Kidney epithelial cell (primary cell): ENCODE measurements at regions not wholly inside any gene's neighbourhood (a gene's known extent, or its start where the extent isn't known, plus 50 kb on each side); places are given as distances from the start of the nearest gene placed in this dataset.

ENCODE experiments used
- DNase-seq: peaks from one replicate; pipeline ENCODE4 v3.0.0-alpha.2; 2010; ENCODE audit warnings: low read depth
- H3K27me3 ChIP-seq: 2 replicates; pipeline ENCODE4 v1.6.0; 2011; ENCODE audit warnings: low read length; ENCODE audit not compliant: control insufficient read depth, insufficient read depth
- H3K36me3 ChIP-seq: 2 replicates; pipeline ENCODE4 v1.5.1; 2011; ENCODE audit warnings: low read length; ENCODE audit not compliant: control insufficient read depth, insufficient read depth
- H3K4me3 ChIP-seq: 2 replicates; pipeline ENCODE4 v1.5.1; 2011; ENCODE audit warnings: low read depth, mild to moderate bottlenecking, control low read depth, low read length
- CTCF ChIP-seq: IDR thresholded peaks from 2 replicates; pipeline ENCODE4 v1.5.1; 2011; ENCODE audit warnings: mild to moderate bottlenecking, moderate library complexity, low read length, control low read depth, inconsistent platforms; ENCODE audit not compliant: insufficient read depth, poor library complexity, severe bottlenecking

- no peak overlapping the region for H3K4me3 ChIP-seq
- DNase-seq, result no peak
- no peaks in the 10 kb centered on the region for H3K36me3 ChIP-seq
- no peaks in the 10 kb centered on the region for H3K27me3 ChIP-seq
- TF ChIP-seq CTCF, result no peak
These were observed 601.5 kb downstream of the RNF144B start for GRCh38 chr6:18988636-18989035.

GRCh38 chr6:18990059-18990978 is 603.2 kb downstream of the RNF144B start:
- H3K4me3 ChIP-seq, result no peak overlapping the region
- peak; percentile 97 for TF ChIP-seq CTCF
- DNase-seq, result no peak
- H3K36me3 ChIP-seq, result no peaks in the 10 kb centered on the region
- no peaks in the 10 kb centered on the region for H3K27me3 ChIP-seq

- peak; percentile 72 for TF ChIP-seq CTCF
- DNase-seq, result peak; percentile 19
These were observed 610.3 kb downstream of the RNF144B start for GRCh38 chr6:18997375-18997826.

GRCh38 chr6:19002976-19003560 is 615.9 kb downstream of the RNF144B start:
- no peak for TF ChIP-seq CTCF
- Histone ChIP-seq H3K27me3 (no peaks in the 10 kb centered on the region), H3K4me3 (no peak overlapping the region), H3K36me3 (no peaks in the 10 kb centered on the region)
- no peak for DNase-seq

More at GRCh38 chr6:18997375-18997826, 610.3 kb downstream of the RNF144B start:
- Histone ChIP-seq H3K27me3 (no peaks in the 10 kb centered on the region), H3K36me3 (no peaks in the 10 kb centered on the region), H3K4me3 (no peak overlapping the region)

- TF ChIP-seq CTCF, result no peak
- Histone ChIP-seq H3K4me3 (no peak overlapping the region), H3K36me3 (no peaks in the 10 kb centered on the region), H3K27me3 (no peaks in the 10 kb centered on the region)
- no peak for DNase-seq
These were observed 617.0 kb downstream of the RNF144B start for GRCh38 chr6:19004176-19004575.
